ENCODE measurements at regions not wholly inside any gene's neighbourhood (a gene's known extent, or its start where the extent isn't known, plus 50 kb on each side); places are given as distances from the start of the nearest gene placed in this dataset.
A peak's percentile ranks its signal among the peaks of the same experiment; 100 is the strongest.
"Not testable (repeated sequence)": the region's sequence is repeated elsewhere in the genome, so short reads cannot be mapped to it uniquely, and the experiment has no call there.

DNA sequence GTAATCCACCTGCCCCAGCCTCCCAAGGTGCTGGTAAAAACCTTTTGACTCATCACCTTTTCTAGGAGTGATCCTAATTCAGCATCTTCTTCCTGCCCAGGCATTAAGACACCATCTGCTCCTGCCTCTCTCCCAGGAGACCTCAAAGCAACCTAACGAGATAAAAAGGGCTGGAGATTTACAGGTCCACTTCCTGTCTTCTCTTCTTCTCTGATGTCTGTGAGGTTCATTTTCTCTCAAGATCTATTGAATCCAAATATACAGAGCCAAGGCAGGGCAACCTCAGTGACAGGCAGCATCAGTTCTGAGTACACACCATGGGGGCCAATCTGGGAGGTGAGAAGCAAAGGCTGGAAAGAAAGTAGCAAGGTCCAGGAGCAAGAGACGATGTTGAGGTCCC, 219.4 kb downstream of the SETD4 start:
- DNase-seq, result no peak

- DNase-seq, result peak; percentile 27
These were observed 220.0 kb downstream of the SETD4 start for GRCh38 chr21:35840197-35840799.

GRCh38 chr21:35838987-35839763, 221.2 kb downstream of the SETD4 start:
- no peak for DNase-seq

- no peak for DNase-seq
These were observed 222.0 kb downstream of the SETD4 start for GRCh38 chr21:35838350-35838749.

DNA sequence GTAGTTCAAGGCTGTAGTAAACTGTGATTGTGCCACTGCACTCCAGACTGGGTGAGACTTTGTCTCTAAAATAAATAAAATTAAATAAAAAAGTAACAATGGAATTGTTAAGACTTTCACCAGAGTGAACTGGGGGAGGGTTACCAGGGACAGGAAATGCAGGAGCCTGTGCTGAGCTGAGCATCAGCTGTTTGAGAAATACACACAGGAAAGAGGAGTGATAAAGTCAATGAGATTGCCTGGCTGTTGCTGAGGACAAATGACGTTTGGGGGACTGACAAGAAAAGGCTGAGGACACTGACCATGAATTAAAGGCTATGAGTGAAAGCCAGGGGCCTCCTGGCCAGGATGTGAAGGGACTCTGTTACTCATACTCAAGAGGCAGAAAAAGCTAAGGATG, 226.3 kb downstream of the SETD4 start:
- DNase-seq, result no peak

DNA sequence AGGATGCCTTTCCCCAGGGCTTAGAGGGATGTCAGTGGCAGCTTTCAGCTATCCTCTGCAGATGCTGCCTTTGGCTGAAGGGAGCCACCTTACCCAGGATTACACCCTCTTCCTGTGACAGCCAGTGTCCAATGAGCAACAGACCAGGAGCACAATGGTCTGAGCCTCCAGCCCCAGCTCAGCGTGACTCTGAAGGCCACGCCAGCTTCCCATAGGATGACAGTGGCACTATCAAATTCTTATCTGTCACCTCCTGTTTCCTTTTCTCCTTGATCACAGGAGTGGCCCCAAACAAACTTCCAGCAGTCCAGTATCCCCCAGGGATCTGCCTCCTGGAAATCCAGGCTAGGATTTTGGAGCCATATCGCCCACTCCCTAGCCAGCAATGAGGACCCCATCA, 226.9 kb downstream of the SETD4 start:
- no peak for DNase-seq

- DNase-seq, result no peak
These were observed 229.1 kb downstream of the SETD4 start for GRCh38 chr21:35831230-35831629.

GRCh38 chr21:35829067-35829466, 231.3 kb downstream of the SETD4 start:
- DNase-seq, result no peak

- no peak for DNase-seq
These were observed 232.2 kb downstream of the SETD4 start for GRCh38 chr21:35828161-35828560.

DNA sequence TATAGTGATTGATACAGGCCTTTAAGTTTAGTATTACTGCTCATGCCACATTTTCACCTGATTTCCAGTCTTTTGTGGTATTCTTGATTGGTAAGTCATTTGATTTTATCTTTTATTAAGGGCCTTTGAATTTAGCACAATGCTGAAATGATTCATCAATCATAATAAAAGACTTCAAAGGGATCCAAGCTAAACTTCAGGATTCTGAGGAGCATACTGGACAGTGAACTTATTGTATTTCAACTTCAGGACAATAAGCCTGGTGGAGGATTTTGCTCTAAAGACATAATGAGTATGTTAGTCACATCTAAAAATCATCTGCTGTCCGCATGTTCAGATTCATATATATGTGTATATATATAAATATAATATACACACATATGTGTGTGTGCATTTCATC, 233.3 kb downstream of the SETD4 start:
- no peak for DNase-seq

GRCh38 chr21:35825370-35826353, 234.7 kb downstream of the SETD4 start:
- DNase-seq, result no peak

GRCh38 chr21:35824136-35824535, 236.2 kb downstream of the SETD4 start:
- no peak for DNase-seq

DNA sequence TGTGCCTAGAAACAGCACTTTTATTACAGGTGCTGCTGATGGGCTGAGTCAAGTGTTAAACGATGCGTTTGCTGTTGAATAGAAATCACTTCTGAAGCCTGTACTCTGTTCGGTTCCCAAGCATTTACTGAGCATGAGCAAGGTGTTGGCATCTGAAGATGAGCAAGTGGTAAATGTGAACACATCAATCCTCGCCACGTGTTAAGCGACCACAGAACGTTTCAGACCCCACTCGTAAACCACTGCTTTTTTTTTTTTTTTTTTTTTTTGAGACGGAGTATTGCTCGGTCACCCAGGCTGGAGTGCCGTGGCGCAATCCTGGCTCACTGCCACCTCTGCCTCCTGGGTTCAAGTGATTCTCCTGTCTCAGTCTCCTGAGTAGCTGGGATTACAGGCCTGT, 241.2 kb downstream of the SETD4 start:
- no peak for DNase-seq

- DNase-seq, result no peak
These were observed 241.7 kb downstream of the SETD4 start for GRCh38 chr21:35818597-35818996.

DNA sequence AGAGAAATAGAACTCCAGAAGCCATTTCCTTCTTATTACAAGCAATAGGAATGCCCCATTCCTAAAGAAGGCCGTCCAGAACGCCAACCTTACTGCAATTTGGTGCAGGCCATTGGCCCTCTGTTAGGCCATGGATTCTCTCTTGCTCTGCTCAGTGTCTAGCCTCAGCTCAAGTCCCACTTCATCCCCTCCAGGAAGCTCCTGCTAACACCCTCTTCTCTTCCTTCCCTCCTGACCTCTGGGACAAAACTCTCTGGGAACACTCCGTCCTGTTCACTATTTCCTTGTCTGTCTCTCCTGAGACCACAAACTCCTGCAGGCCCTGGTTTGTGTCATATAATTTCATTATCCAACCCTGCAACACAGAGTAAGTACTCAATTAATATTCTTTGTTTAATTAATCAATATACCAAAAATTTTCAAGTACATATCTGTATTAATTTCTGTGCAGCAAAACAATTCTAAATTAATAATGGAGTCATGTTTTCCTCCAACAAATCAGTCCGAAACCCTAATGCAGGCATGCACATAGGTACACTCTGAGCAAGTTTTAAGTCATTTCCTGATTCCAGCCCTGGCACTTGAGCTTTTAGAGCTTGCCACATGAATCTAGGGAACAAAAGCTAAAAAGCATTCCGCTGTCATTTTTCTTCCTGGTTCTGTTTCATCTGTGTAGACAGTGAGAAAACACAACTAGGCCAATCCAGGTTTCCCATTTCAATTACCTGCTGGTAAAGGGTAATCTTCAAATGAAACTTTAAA, 245.3 kb downstream of the SETD4 start:
- no peak for DNase-seq

DNA sequence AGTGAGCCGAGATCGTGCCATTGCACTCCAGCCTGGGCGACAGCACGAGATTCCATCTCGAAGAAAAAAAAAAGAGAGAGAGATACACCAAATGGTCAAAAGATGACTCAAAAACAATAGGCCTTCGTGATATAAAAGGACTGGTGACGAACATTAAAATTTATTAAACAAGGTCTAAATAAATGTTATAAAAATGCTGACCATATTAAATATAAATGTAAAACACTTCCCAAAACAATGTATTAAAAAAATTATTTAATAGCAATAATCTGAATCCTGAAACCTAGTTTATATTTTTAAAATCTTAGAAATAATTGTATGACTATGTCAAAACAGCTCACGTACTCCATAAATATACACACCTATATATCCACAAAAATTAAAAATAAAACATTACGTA, 247.6 kb downstream of the SETD4 start:
- no peak for DNase-seq

DNA sequence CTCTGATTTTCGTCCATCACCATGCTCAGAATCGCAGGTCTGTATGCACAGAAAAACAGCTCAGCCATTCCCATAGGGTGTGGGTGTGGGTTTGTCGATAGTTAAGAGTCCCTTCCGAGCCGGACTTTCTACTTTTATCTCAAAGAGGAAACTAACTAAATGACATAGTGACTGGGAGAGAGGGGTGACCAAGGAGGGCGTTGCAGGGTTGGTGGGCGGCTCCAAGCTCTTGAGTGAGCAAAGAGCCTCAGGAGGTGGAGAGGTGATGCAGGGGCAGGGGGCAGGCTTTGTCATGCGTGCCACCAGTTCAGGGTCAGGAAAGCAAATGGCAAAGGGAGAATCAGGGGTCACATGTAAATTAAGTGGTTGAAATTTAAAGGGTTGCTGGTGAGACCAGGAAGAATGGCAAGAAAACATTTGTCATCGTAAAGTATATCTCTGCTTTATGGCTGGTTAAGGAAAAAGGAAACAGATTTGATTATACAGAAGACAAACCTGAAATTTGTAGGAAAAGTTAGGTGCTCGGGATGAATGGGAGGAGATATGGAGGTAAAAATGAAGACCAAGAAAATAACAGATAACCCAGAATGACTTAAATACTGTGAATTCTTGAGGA, 249.0 kb downstream of the SETD4 start:
- DNase-seq, result no peak

- no peak for DNase-seq
These were observed 249.8 kb downstream of the SETD4 start for GRCh38 chr21:35810431-35810970.

DNA sequence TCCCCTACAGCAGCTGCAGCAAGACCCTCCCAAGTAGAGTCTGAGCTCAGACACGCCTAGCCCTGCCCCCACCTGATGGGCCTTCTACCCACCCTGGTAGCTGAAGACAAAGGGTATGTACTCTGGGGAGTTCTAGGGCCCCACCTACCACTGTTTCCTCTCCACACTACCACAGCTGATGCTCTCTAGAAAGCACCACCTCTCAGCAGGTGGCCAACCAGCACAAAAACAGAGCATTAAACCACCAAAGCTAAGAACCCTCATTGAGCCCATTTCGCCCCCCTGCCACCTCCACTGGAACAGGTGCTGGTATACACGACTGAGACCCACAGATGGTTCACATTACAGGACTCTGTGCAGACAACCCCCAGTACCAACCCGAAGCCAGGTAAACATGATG, 258.9 kb downstream of the SETD4 start:
- no peak for DNase-seq

- not testable (repeated sequence) for DNase-seq
These were observed 259.4 kb downstream of the SETD4 start for GRCh38 chr21:35800796-35801385.

DNA sequence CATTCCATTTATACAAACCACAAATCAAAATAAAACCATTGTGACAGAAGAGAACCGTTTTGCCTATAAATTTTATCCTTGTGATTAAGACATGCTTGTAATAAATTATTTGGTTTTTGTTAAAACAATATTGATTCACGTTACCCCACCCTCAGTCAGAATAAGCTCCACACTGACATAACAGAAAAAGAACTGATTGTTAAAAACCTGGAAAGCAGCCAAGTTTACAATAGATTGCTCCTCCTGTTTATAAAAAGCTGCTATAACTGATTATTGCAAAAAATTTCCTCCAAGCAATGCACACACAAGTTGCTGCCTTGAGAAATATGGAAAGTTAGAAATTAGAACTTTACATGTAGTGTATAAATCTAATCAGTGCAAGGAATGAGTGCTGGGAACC, 263.5 kb downstream of the SETD4 start:
- no peak for DNase-seq

DNA sequence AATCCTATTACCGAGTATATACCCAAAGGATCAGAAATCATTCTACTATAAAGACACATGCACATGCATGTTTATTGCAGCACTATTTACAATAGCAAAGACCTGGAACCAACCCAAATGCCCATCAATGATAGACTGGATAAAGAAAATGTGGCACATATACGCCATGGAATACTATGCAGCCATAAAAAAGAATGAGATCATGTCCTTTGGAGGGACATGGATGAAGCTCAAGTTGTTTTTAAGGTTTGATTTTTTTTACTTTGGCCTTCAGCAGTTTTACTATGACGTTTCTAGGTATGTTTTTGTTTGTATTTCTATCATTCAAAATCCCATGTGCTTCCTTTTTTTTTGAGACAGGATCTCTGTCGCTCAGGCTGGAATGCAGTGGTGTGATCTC, 265.8 kb downstream of the SETD4 start:
- not testable (repeated sequence) for DNase-seq
